ENCODE measurements at regions not wholly inside any gene's neighbourhood (a gene's known extent, or its start where the extent isn't known, plus 50 kb on each side); places are given as distances from the start of the nearest gene placed in this dataset.

DNA sequence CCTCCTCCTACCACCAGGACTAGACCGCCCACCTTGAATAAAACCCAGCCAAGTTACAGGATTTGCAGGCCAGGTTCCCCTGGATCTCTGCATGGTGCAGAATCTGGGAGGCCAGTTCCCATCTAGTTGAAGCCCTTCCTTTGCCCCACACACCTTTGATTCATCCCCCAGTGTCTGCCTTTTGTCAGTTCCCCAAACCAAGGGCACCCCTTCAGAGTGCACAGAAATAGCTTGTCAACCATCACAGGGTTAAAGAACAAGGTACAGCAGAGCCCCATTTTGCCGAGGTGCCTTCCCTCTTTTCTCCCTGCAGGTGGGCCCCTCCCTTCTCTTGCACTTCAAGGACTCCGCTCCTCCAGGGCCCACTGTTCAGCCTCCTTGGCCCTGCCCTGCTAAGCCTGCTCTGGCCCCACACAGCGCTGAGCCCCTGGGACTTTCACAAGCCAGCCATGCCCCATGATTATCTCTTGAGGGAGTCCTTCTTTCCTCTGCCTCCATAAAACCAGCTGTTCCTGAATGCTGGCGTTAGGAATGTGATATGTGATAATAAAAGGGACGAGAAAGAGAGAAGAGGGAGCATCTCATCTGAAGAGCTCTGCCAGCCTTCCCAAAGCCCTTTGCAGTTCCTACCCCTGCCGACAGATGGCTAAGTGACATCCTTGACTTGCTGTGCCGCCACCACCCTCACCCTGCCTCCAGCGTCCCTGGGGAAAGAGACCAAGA, 280.3 kb downstream of the CDC5L start:
- Mint-ChIP-seq H3K4me3 (no peak overlapping the region), H3K9me3 (peaks cover 0 to 2% (median 0%) of the 10 kb centered on the region in 7 donors), H3K27me3 (peaks cover 12% of the 10 kb centered on the region), H3K27ac (no peak overlapping the region), H3K4me1 (no peaks in the 10 kb centered on the region), H3K36me3 (no peaks in the 10 kb centered on the region)
- Histone ChIP-seq H3K36me3 (ENCODE audit: control insufficient read depth, insufficient read depth, low read length) (no peaks in the 10 kb centered on the region), H3K4me3 (ENCODE audit: low read depth, low read length) (no peak overlapping the region), H3K4me1 (ENCODE audit: control insufficient read depth, insufficient read depth, low read length, poor library complexity, severe bottlenecking) (no peaks in the 10 kb centered on the region), H3K27me3 (ENCODE audit: control insufficient read depth, insufficient read depth, low read length) (no peaks in the 10 kb centered on the region), H3K27ac (ENCODE audit: insufficient read depth, low read length, poor library complexity, severe bottlenecking) (no peak overlapping the region), H3K9me3 (ENCODE audit: control insufficient read depth in 2 of 2, low read length in 2 of 2) (no peaks in the 10 kb centered on the region)
- ATAC-seq (ENCODE audit: low read depth in 2 of 2) (no peak), DNase-seq (peak; percentile 4 to 19 (median 5))

GRCh38 chr6:44668391-44668930, 281.0 kb downstream of the CDC5L start:
- H3K27me3 Mint-ChIP-seq = peaks cover 15% of the 10 kb centered on the region

GRCh38 chr6:44668976-44669934, 281.7 kb downstream of the CDC5L start:
- Mint-ChIP-seq H3K4me1 (no peaks in the 10 kb centered on the region), H3K27me3 (peaks cover 15% of the 10 kb centered on the region), H3K36me3 (no peaks in the 10 kb centered on the region), H3K27ac (no peak overlapping the region), H3K9me3 (peaks cover 0 to 2% (median 0%) of the 10 kb centered on the region in 7 donors), H3K4me3 (no peak overlapping the region)
- Histone ChIP-seq H3K27ac (ENCODE audit: insufficient read depth, low read length, poor library complexity, severe bottlenecking) (no peak overlapping the region), H3K4me1 (ENCODE audit: control insufficient read depth, insufficient read depth, low read length, poor library complexity, severe bottlenecking) (no peaks in the 10 kb centered on the region), H3K4me3 (ENCODE audit: low read depth, low read length) (no peak overlapping the region), H3K27me3 (ENCODE audit: control insufficient read depth, insufficient read depth, low read length) (no peaks in the 10 kb centered on the region), H3K36me3 (ENCODE audit: control insufficient read depth, insufficient read depth, low read length) (no peaks in the 10 kb centered on the region), H3K9me3 (ENCODE audit: control insufficient read depth in 2 of 2, low read length in 2 of 2) (no peaks in the 10 kb centered on the region)
- no peak for DNase-seq
- no peak for ATAC-seq (ENCODE audit: low read depth in 2 of 2)

More at GRCh38 chr6:44668391-44668930, 281.0 kb downstream of the CDC5L start:
- H3K4me3 ChIP-seq (ENCODE audit: low read depth, low read length) = no peak overlapping the region
- no peak overlapping the region for H3K27ac ChIP-seq (ENCODE audit: insufficient read depth, low read length, poor library complexity, severe bottlenecking)
- H3K4me3 Mint-ChIP-seq = no peak overlapping the region
- no peaks in the 10 kb centered on the region for H3K36me3 ChIP-seq (ENCODE audit: control insufficient read depth, insufficient read depth, low read length)
- DNase-seq = no peak
- H3K36me3 Mint-ChIP-seq = no peaks in the 10 kb centered on the region
- H3K27ac Mint-ChIP-seq = no peak overlapping the region
- no peaks in the 10 kb centered on the region for H3K4me1 ChIP-seq (ENCODE audit: control insufficient read depth, insufficient read depth, low read length, poor library complexity, severe bottlenecking)
- peaks cover 0 to 2% (median 0%) of the 10 kb centered on the region in 7 donors for H3K9me3 Mint-ChIP-seq
- H3K4me1 Mint-ChIP-seq = no peaks in the 10 kb centered on the region
- no peaks in the 10 kb centered on the region for H3K9me3 ChIP-seq (ENCODE audit: control insufficient read depth in 2 of 2, low read length in 2 of 2)
- no peak for ATAC-seq (ENCODE audit: low read depth in 2 of 2)
- H3K27me3 ChIP-seq (ENCODE audit: control insufficient read depth, insufficient read depth, low read length) = no peaks in the 10 kb centered on the region

GRCh38 chr6:44670146-44670545, 282.6 kb downstream of the CDC5L start:
- peaks cover 0 to 2% (median 0%) of the 10 kb centered on the region in 7 donors for H3K9me3 Mint-ChIP-seq
- H3K27ac ChIP-seq (ENCODE audit: insufficient read depth, low read length, poor library complexity, severe bottlenecking) = no peak overlapping the region
- H3K9me3 ChIP-seq (ENCODE audit: control insufficient read depth in 2 of 2, low read length in 2 of 2) = no peaks in the 10 kb centered on the region
- H3K27ac Mint-ChIP-seq = no peak overlapping the region
- H3K36me3 ChIP-seq (ENCODE audit: control insufficient read depth, insufficient read depth, low read length) = no peaks in the 10 kb centered on the region
- no peaks in the 10 kb centered on the region for H3K27me3 ChIP-seq (ENCODE audit: control insufficient read depth, insufficient read depth, low read length)
- DNase-seq = no peak
- peaks cover 15% of the 10 kb centered on the region for H3K27me3 Mint-ChIP-seq
- H3K4me1 ChIP-seq (ENCODE audit: control insufficient read depth, insufficient read depth, low read length, poor library complexity, severe bottlenecking) = no peaks in the 10 kb centered on the region
- no peaks in the 10 kb centered on the region for H3K4me1 Mint-ChIP-seq
- H3K4me3 Mint-ChIP-seq = no peak overlapping the region
- no peak overlapping the region for H3K4me3 ChIP-seq (ENCODE audit: low read depth, low read length)
- H3K36me3 Mint-ChIP-seq = no peaks in the 10 kb centered on the region
- ATAC-seq (ENCODE audit: low read depth in 2 of 2) = no peak

- H3K4me3 Mint-ChIP-seq = no peak overlapping the region
- H3K4me1 Mint-ChIP-seq = no peaks in the 10 kb centered on the region
- H3K27ac ChIP-seq (ENCODE audit: insufficient read depth, low read length, poor library complexity, severe bottlenecking) = no peak overlapping the region
- H3K27me3 ChIP-seq (ENCODE audit: control insufficient read depth, insufficient read depth, low read length) = no peaks in the 10 kb centered on the region
- H3K27ac Mint-ChIP-seq = no peak overlapping the region
- ATAC-seq (ENCODE audit: low read depth in 2 of 2) (no peak), DNase-seq (no peak)
- H3K4me3 ChIP-seq (ENCODE audit: low read depth, low read length) = no peak overlapping the region
- no peaks in the 10 kb centered on the region for H3K9me3 ChIP-seq (ENCODE audit: control insufficient read depth in 2 of 2, low read length in 2 of 2)
- no peaks in the 10 kb centered on the region for H3K36me3 ChIP-seq (ENCODE audit: control insufficient read depth, insufficient read depth, low read length)
- H3K36me3 Mint-ChIP-seq = no peaks in the 10 kb centered on the region
- peaks cover 0 to 2% (median 0%) of the 10 kb centered on the region in 7 donors for H3K9me3 Mint-ChIP-seq
- no peaks in the 10 kb centered on the region for H3K4me1 ChIP-seq (ENCODE audit: control insufficient read depth, insufficient read depth, low read length, poor library complexity, severe bottlenecking)
- peaks cover 15% of the 10 kb centered on the region for H3K27me3 Mint-ChIP-seq
Observed at GRCh38 chr6:44671333-44671732, 283.8 kb downstream of the CDC5L start.

DNA sequence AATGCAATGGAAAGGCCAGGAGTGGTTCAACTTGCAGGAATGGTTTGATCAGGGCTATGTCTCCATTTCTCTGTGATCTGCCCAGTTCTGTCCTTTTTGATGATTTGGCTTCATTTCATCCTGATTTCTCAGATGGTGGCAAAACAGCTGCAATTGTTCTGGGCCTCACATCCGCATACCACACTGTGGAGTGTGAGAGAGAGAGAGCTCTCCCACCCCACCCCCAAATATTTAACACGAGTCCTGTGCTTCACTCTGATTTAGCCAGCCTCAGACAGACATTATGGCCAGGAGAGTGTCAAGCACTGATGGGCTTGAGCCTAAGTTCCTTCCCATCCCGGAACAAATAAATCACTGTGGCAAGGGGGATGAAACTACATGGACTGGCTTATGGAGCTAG, 284.6 kb downstream of the CDC5L start:
- Histone ChIP-seq H3K36me3 (ENCODE audit: control insufficient read depth, insufficient read depth, low read length) (no peaks in the 10 kb centered on the region), H3K9me3 (ENCODE audit: control insufficient read depth in 2 of 2, low read length in 2 of 2) (no peaks in the 10 kb centered on the region), H3K27ac (ENCODE audit: insufficient read depth, low read length, poor library complexity, severe bottlenecking) (no peak overlapping the region), H3K27me3 (ENCODE audit: control insufficient read depth, insufficient read depth, low read length) (no peaks in the 10 kb centered on the region), H3K4me1 (ENCODE audit: control insufficient read depth, insufficient read depth, low read length, poor library complexity, severe bottlenecking) (no peaks in the 10 kb centered on the region), H3K4me3 (ENCODE audit: low read depth, low read length) (no peak overlapping the region)
- no peaks in the 10 kb centered on the region for H3K36me3 Mint-ChIP-seq
- peaks cover 15% of the 10 kb centered on the region for H3K27me3 Mint-ChIP-seq
- ATAC-seq (ENCODE audit: low read depth in 2 of 2) (no peak), DNase-seq (no peak)
- no peaks in the 10 kb centered on the region for H3K4me1 Mint-ChIP-seq
- no peak overlapping the region for H3K4me3 Mint-ChIP-seq
- no peak overlapping the region for H3K27ac Mint-ChIP-seq
- H3K9me3 Mint-ChIP-seq = no peaks in the 10 kb centered on the region

GRCh38 chr6:44672841-44673240, 285.3 kb downstream of the CDC5L start:
- H3K4me3 ChIP-seq (ENCODE audit: low read depth, low read length) = no peak overlapping the region
- H3K36me3 ChIP-seq (ENCODE audit: control insufficient read depth, insufficient read depth, low read length) = no peaks in the 10 kb centered on the region
- DNase-seq = no peak
- Mint-ChIP-seq H3K27ac (no peak overlapping the region), H3K36me3 (no peaks in the 10 kb centered on the region), H3K27me3 (peaks cover 14% of the 10 kb centered on the region), H3K9me3 (no peaks in the 10 kb centered on the region), H3K4me3 (no peak overlapping the region), H3K4me1 (no peaks in the 10 kb centered on the region)
- no peaks in the 10 kb centered on the region for H3K4me1 ChIP-seq (ENCODE audit: control insufficient read depth, insufficient read depth, low read length, poor library complexity, severe bottlenecking)
- H3K9me3 ChIP-seq (ENCODE audit: control insufficient read depth in 2 of 2, low read length in 2 of 2) = no peaks in the 10 kb centered on the region
- H3K27me3 ChIP-seq (ENCODE audit: control insufficient read depth, insufficient read depth, low read length) = no peaks in the 10 kb centered on the region
- no peak for ATAC-seq (ENCODE audit: low read depth in 2 of 2)
- no peak overlapping the region for H3K27ac ChIP-seq (ENCODE audit: insufficient read depth, low read length, poor library complexity, severe bottlenecking)

All from CD4-positive, CD25-positive, alpha-beta regulatory T cell (primary cell).